ENCODE measurements at regions not wholly inside any gene's neighbourhood (a gene's known extent, or its start where the extent isn't known, plus 50 kb on each side); places are given as distances from the start of the nearest gene placed in this dataset.

- peak overlapping the region; percentile 42 for H3K27ac ChIP-seq
- H3K36me3 ChIP-seq: peaks cover 21% of the 10 kb centered on the region; the same call in 1 of the 2 replicates
- peaks cover 98% of the 10 kb centered on the region for H3K4me1 ChIP-seq
- H3K9ac ChIP-seq: peak overlapping the region; percentile 27; the same call in 1 of the 2 replicates
- H3K4me3 ChIP-seq: no peak overlapping the region
- no peak for TF ChIP-seq Cebpa-rat (IDR thresholded peaks at IDR 0.05)
- peaks cover 71% of the 10 kb centered on the region; the same call in 1 of the 2 replicates for H4K20me1 ChIP-seq
- no peaks in the 10 kb centered on the region for H3K9me3 ChIP-seq
- H3K27me3 ChIP-seq: no peaks in the 10 kb centered on the region
- peak overlapping the region; percentile 94 for H3K4me2 ChIP-seq
Measured at GRCh38 chr2:43171789-43172188, 54.6 kb downstream of the ZFP36L2 start.

DNA sequence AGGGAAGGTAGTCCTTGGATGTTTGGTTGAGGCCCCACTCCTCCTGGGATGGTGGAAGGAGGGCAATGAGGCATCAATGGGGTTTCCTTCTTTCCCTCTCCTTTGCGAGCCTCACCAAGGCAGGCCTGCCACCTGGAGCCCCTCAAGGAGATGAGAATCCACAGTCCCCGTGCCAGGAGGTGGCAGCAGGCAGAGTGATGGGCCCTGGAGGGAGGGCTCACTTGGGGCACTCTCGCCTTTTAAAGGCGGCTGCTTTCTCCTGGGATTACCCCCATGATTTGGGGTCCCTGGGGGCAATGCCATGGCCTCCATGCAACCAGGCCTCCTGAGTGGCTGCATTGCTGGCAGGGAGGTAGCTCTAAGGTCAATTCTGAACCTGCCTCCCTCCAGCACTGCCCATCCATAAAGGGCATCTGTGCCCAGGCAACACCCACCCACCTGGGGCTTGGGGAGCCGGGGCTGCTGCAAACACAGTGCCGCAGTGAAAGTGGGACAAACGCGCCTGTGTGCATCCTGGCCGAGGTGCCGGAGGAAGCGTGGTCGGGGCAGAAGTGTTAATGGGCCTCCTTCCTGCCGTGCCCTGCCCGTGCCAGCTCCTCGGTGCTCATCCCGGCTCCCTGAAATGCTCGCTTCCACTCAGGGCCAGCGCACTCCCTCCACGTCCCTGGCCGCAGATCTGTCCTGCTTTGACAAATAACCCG, 55.9 kb downstream of the ZFP36L2 start:
- peaks cover 90% of the 10 kb centered on the region for H3K4me1 ChIP-seq
- peak overlapping the region; percentile 75 for H3K27ac ChIP-seq
- H3K4me3 ChIP-seq: 0 out of 2 replicates have a peak overlapping the region, but pooled peaks have one; percentile 1
- no peaks in the 10 kb centered on the region for H3K9me3 ChIP-seq
- H3K9ac ChIP-seq: peak overlapping the region; percentile 27; the same call in 1 of the 2 replicates
- no peak for TF ChIP-seq Cebpa-rat (IDR thresholded peaks at IDR 0.05)
- H4K20me1 ChIP-seq: peaks cover 59% of the 10 kb centered on the region; the same call in 1 of the 2 replicates
- peak overlapping the region; percentile 94 for H3K4me2 ChIP-seq
- H3K27me3 ChIP-seq: no peaks in the 10 kb centered on the region
- H3K36me3 ChIP-seq: peaks cover 13% of the 10 kb centered on the region; the same call in 1 of the 2 replicates

GRCh38 chr2:43169987-43170386, 56.4 kb downstream of the ZFP36L2 start:
- H3K4me2 ChIP-seq: peak overlapping the region; percentile 94
- peaks cover 13% of the 10 kb centered on the region; the same call in 1 of the 2 replicates for H3K36me3 ChIP-seq
- no peak for TF ChIP-seq Cebpa-rat (IDR thresholded peaks at IDR 0.05)
- H3K27ac ChIP-seq: peak overlapping the region; percentile 75
- H4K20me1 ChIP-seq: peaks cover 55% of the 10 kb centered on the region; the same call in 1 of the 2 replicates
- no peaks in the 10 kb centered on the region for H3K9me3 ChIP-seq
- H3K4me1 ChIP-seq: peaks cover 90% of the 10 kb centered on the region
- peak overlapping the region; percentile 9; the same call in 1 of the 2 replicates for H3K4me3 ChIP-seq
- peak overlapping the region; percentile 25; the same call in 1 of the 2 replicates for H3K9ac ChIP-seq
- no peaks in the 10 kb centered on the region for H3K27me3 ChIP-seq

DNA sequence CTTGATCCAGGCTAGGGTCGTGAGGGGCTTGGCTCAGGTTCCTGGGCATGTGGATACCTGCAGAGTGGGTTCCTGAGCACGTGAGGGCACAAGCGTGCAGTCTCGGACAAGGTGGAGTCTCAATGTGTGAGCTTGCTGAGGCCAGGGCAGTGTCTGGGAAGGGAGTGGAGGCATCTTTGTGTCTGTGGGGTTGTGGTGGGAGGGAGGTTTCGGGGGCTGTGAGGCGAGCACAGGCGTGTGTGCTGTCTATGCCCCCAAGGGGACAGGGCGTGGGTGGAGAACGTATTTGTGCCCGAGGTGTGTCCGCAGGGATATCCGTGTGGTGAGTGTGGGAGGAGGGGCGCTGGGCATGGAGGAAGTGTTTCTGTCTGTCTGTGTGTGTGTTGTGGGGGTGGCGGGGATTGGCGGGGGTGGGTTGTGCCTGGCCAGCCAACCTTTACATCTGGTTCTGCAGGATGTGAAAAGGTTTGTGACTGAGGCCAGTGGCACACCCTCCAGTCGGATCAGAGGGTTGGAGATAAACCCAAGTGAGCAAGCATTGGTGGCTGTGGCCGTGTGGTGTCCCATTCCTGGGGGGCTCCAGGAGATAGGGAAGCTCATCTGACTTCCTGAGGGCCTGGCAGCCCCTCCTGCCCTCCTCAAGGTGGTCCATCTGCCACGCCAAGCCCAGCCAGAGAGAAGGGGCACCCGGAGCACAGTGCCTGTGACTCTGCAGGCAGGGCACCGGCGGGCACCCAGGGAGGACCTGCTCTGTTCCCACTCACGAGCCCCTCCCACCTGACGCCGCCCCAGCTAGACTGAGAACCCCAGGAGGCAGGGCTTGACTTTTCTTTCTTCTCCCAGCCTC, 57.1 kb downstream of the ZFP36L2 start:
- H3K27ac ChIP-seq: peak overlapping the region; percentile 75
- peak overlapping the region; percentile 9; the same call in 1 of the 2 replicates for H3K4me3 ChIP-seq

DNA sequence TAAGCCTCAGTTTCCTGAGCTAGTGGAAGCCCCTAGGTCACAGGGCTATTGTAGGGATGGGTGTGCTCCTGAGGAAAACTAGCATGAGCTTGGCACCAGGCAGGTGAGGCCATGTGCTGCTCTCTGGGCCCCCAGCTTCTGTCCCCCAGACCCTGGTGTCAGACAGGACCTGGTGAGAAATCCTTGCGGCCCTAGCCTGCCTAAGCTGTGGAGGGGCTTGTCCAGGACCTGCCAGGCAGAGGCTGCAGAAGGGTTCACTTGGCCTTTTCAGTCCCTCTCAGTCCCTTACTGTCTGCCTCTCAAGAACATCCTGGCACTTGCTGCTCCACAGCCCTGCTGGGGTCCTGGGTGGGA, 58.4 kb downstream of the ZFP36L2 start:
- H3K4me2 ChIP-seq: peak overlapping the region; percentile 94
- peaks cover 2% of the 10 kb centered on the region; the same call in 1 of the 2 replicates for H3K36me3 ChIP-seq
- H3K4me1 ChIP-seq: peaks cover 90% of the 10 kb centered on the region
- no peaks in the 10 kb centered on the region for H3K27me3 ChIP-seq
- peak overlapping the region; percentile 48 for H3K9ac ChIP-seq
- no peak for TF ChIP-seq Cebpa-rat (IDR thresholded peaks at IDR 0.05)
- no peak overlapping the region for H3K4me3 ChIP-seq
- H3K9me3 ChIP-seq: no peaks in the 10 kb centered on the region
- peak overlapping the region; percentile 75; the same call in 1 of the 2 replicates for H3K27ac ChIP-seq
- H4K20me1 ChIP-seq: peaks cover 53% of the 10 kb centered on the region; the same call in 1 of the 2 replicates

More for the DNA sequence above, 57.1 kb downstream of the ZFP36L2 start:
- no peaks in the 10 kb centered on the region for H3K9me3 ChIP-seq
- no peak for TF ChIP-seq Cebpa-rat (IDR thresholded peaks at IDR 0.05)
- peaks cover 90% of the 10 kb centered on the region for H3K4me1 ChIP-seq
- H3K9ac ChIP-seq: peak overlapping the region; percentile 48
- H3K36me3 ChIP-seq: peaks cover 13% of the 10 kb centered on the region; the same call in 1 of the 2 replicates
- H4K20me1 ChIP-seq: peaks cover 55% of the 10 kb centered on the region; the same call in 1 of the 2 replicates
- peak overlapping the region; percentile 94 for H3K4me2 ChIP-seq
- H3K27me3 ChIP-seq: no peaks in the 10 kb centered on the region

- no peaks in the 10 kb centered on the region for H3K36me3 ChIP-seq
- H4K20me1 ChIP-seq: peaks cover 46% of the 10 kb centered on the region; the same call in 1 of the 2 replicates
- no peak overlapping the region for H3K27ac ChIP-seq
- peak overlapping the region; percentile 30; the same call in 1 of the 2 replicates for H3K4me2 ChIP-seq
- no peak for TF ChIP-seq Cebpa-rat (IDR thresholded peaks at IDR 0.05)
- no peak overlapping the region for H3K9ac ChIP-seq
- no peak overlapping the region for H3K4me3 ChIP-seq
- H3K4me1 ChIP-seq: peaks cover 90% of the 10 kb centered on the region
- no peaks in the 10 kb centered on the region for H3K27me3 ChIP-seq
- no peaks in the 10 kb centered on the region for H3K9me3 ChIP-seq
Measured at GRCh38 chr2:43165378-43166069, 60.9 kb downstream of the ZFP36L2 start.

GRCh38 chr2:43164686-43165085, 61.7 kb downstream of the ZFP36L2 start:
- Histone ChIP-seq H3K27me3 (no peaks in the 10 kb centered on the region), H3K9ac (no peak overlapping the region), H3K9me3 (no peaks in the 10 kb centered on the region), H3K27ac (no peak overlapping the region), H3K4me1 (peaks cover 90% of the 10 kb centered on the region), H3K4me2 (no peak overlapping the region), H3K36me3 (no peaks in the 10 kb centered on the region), H3K4me3 (no peak overlapping the region), H4K20me1 (peaks cover 40% of the 10 kb centered on the region; the same call in 1 of the 2 replicates)
- no peak for TF ChIP-seq Cebpa-rat (IDR thresholded peaks at IDR 0.05)

DNA sequence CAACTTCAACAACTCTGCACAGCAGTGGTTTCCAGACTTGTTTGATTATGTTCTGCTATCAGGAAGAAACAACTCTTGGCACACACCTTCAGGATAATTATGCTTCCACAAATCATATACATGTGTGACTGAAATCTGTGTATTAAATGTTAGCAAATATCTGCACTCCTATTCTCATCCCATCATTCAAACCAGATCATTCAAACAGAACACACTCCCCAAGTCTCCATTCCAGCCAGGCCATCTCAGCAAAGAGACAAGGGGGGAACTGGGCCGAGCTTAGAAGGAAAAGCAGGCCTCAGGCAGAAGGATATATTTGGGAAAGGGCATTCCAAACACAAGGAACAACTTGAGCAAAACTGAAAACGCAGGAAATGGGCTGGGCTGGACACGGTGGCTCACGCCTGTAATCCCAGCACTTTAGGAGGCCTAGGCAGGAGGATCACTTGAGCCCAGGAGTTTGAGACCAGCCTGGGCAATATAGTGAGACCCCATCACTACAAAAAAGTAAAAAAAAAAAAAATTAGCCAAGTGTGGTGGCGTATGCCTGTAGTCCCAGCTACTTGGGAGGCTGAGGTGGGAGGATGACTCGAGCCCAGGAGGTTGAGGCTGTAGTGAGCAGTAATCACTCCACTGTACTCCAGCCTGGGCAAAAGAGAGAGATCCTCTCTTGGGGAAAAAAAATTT, 62.7 kb downstream of the ZFP36L2 start:
- Histone ChIP-seq H4K20me1 (peaks cover 37% of the 10 kb centered on the region; the same call in 1 of the 2 replicates), H3K27me3 (no peaks in the 10 kb centered on the region), H3K4me2 (peak overlapping the region; percentile 77), H3K36me3 (no peaks in the 10 kb centered on the region), H3K27ac (no peak overlapping the region), H3K4me3 (no peak overlapping the region), H3K4me1 (peaks cover 90% of the 10 kb centered on the region), H3K9me3 (no peaks in the 10 kb centered on the region), H3K9ac (no peak overlapping the region)
- no peak for TF ChIP-seq Cebpa-rat (IDR thresholded peaks at IDR 0.05)

GRCh38 chr2:43162511-43162776, 64.0 kb downstream of the ZFP36L2 start:
- Histone ChIP-seq H3K4me1 (peaks cover 90% of the 10 kb centered on the region), H3K4me2 (peak overlapping the region; percentile 77), H4K20me1 (peaks cover 37% of the 10 kb centered on the region; the same call in 1 of the 2 replicates), H3K4me3 (no peak overlapping the region), H3K9ac (no peak overlapping the region), H3K27ac (no peak overlapping the region), H3K36me3 (no peaks in the 10 kb centered on the region), H3K27me3 (no peaks in the 10 kb centered on the region), H3K9me3 (no peaks in the 10 kb centered on the region)
- TF ChIP-seq Cebpa-rat (IDR thresholded peaks at IDR 0.05): no peak

All from BLaER1 (cell line).